WTC11 (cell line): ENCODE measurements at regions not wholly inside any gene's neighbourhood (a gene's known extent, or its start where the extent isn't known, plus 50 kb on each side); places are given as distances from the start of the nearest gene placed in this dataset.

Source experiments
- ATAC-seq: fragments of 200-7000 bp; cut with Tn5 transposase; 2 replicates; pipeline ENCODE4 v1.10.0; 2021; ENCODE audit warnings: mild to moderate bottlenecking, moderate library complexity
- CTCF ChIA-PET: fragments of 300-600 bp; sonication (Branson Sonifier 250); formaldehyde crosslinking; loops from one replicate; lab custom pipeline; 2021; ENCODE audit warnings: antibody characterized with exemption; lab: Charles Lee
- POLR2A ChIA-PET: fragments of 350-600 bp; sonication (Branson Sonifier 250); formaldehyde crosslinking; loops from one replicate; lab custom pipeline; 2021; ENCODE audit warnings: antibody characterized with exemption; lab: Charles Lee
- DNase-seq: peaks from one replicate; pipeline ENCODE4 v3.0.0; 2021; ENCODE audit warnings: low spot score
- H3K27ac Mint-ChIP-seq: 2 replicates; pipeline ENCODE4 v1.8.0; 2021; ENCODE audit warnings: mixed read lengths
- H3K27me3 Mint-ChIP-seq: 2 replicates; pipeline ENCODE4 v1.8.0; 2021; ENCODE audit warnings: low read depth, mild to moderate bottlenecking, moderate library complexity, mixed read lengths
- H3K36me3 Mint-ChIP-seq: 2 replicates; pipeline ENCODE4 v1.8.0; 2021; ENCODE audit warnings: mixed read lengths
- H3K4me1 Mint-ChIP-seq: 2 replicates; pipeline ENCODE4 v1.8.0; 2022; ENCODE audit warnings: mixed read lengths
- H3K4me3 Mint-ChIP-seq: 2 replicates; pipeline ENCODE4 v1.8.0; 2021; ENCODE audit warnings: mild to moderate bottlenecking, moderate library complexity, mixed read lengths
- H3K9me3 Mint-ChIP-seq: 2 replicates; pipeline ENCODE4 v1.8.0; 2021; ENCODE audit warnings: mixed read lengths
- CDX4 ChIP-seq: fragments of 250-450 bp; sonication (Bioruptor Pico); IDR thresholded peaks from 2 replicates; pipeline ENCODE4 v1.9.0; 2021; ENCODE audit warnings: moderate library complexity, mild to moderate bottlenecking, inconsistent platforms, borderline replicate concordance
- ETV6 ChIP-seq: sonication (generic); formaldehyde crosslinking; IDR thresholded peaks from 2 replicates; pipeline ENCODE4 v1.8.1; 2022; ENCODE audit warnings: mild to moderate bottlenecking, missing genetic modification reagents
- FOXJ3 ChIP-seq: sonication (generic); formaldehyde crosslinking; IDR thresholded peaks from 2 replicates; pipeline ENCODE4 v1.9.0; 2021; ENCODE audit warnings: missing genetic modification reagents, mild to moderate bottlenecking, borderline replicate concordance
- FOXP4 ChIP-seq: sonication (generic); formaldehyde crosslinking; IDR thresholded peaks from 2 replicates; pipeline ENCODE4 v1.8.0; 2022; ENCODE audit warnings: mild to moderate bottlenecking, missing genetic modification reagents
- GABPB1 ChIP-seq: sonication (generic); formaldehyde crosslinking; IDR thresholded peaks from 2 replicates; pipeline ENCODE4 v1.8.1; 2023; ENCODE audit warnings: mild to moderate bottlenecking, missing genetic modification reagents
- GRHL2 ChIP-seq: fragments of 250-450 bp; sonication (Bioruptor Pico); IDR thresholded peaks from 2 replicates; pipeline ENCODE4 v1.8.0; 2022; ENCODE audit warnings: mild to moderate bottlenecking, moderate library complexity; ENCODE audit not compliant: insufficient replicate concordance, severe bottlenecking
- HMGXB4 ChIP-seq: sonication (generic); formaldehyde crosslinking; IDR thresholded peaks from 2 replicates; pipeline ENCODE4 v1.8.1; 2023; ENCODE audit warnings: mild to moderate bottlenecking, moderate library complexity, missing genetic modification reagents
- IRF2 ChIP-seq: sonication (generic); formaldehyde crosslinking; IDR thresholded peaks from 2 replicates; pipeline ENCODE4 v1.8.0; 2022; ENCODE audit warnings: low read depth, missing genetic modification reagents, borderline replicate concordance
- MLX ChIP-seq: sonication (generic); formaldehyde crosslinking; IDR thresholded peaks from 2 replicates; pipeline ENCODE4 v1.8.1; 2023; ENCODE audit warnings: mild to moderate bottlenecking, missing genetic modification reagents, moderate library complexity
- NFE2L1 ChIP-seq: sonication (generic); formaldehyde crosslinking; IDR thresholded peaks from 2 replicates; pipeline ENCODE4 v1.8.1; 2023; ENCODE audit warnings: missing genetic modification reagents
- NFYB ChIP-seq: sonication (generic); formaldehyde crosslinking; conservative IDR thresholded peaks from 2 replicates; pipeline ENCODE4 v1.8.0; 2022; ENCODE audit warnings: low read depth, missing genetic modification reagents
- NR1H2 ChIP-seq: sonication (generic); formaldehyde crosslinking; IDR thresholded peaks from 2 replicates; pipeline ENCODE4 v1.9.0; 2021; ENCODE audit warnings: mild to moderate bottlenecking, moderate library complexity, missing genetic modification reagents
- PRDM15 ChIP-seq: sonication (generic); formaldehyde crosslinking; IDR thresholded peaks from 2 replicates; pipeline ENCODE4 v1.8.0; 2022; ENCODE audit warnings: missing genetic modification reagents
- USF2 ChIP-seq: sonication (generic); formaldehyde crosslinking; IDR thresholded peaks from 2 replicates; pipeline ENCODE4 v1.8.1; 2023; ENCODE audit warnings: mild to moderate bottlenecking, missing genetic modification reagents, moderate library complexity
- ZBTB21 ChIP-seq: sonication (generic); formaldehyde crosslinking; IDR thresholded peaks from 2 replicates; pipeline ENCODE4 v1.8.1; 2023; ENCODE audit warnings: mild to moderate bottlenecking, missing genetic modification reagents, borderline replicate concordance
- ZNF281 ChIP-seq: sonication (generic); formaldehyde crosslinking; IDR thresholded peaks from 2 replicates; pipeline ENCODE4 v1.8.0; 2023; ENCODE audit warnings: mild to moderate bottlenecking, missing genetic modification reagents
- TF ChIP-seq, protein P1 (sequence below): fragments of 200-600 bp; IDR thresholded peaks from 2 replicates; pipeline ENCODE4 v1.8.0; 2022; ENCODE audit warnings: antibody characterized with exemption
- TF ChIP-seq, protein P2 (sequence below): sonication (generic); formaldehyde crosslinking; IDR thresholded peaks from 2 replicates; pipeline ENCODE4 v1.8.1; 2023; ENCODE audit warnings: mild to moderate bottlenecking, missing genetic modification reagents, borderline replicate concordance

- TF ChIP-seq PRDM15 (CRISPR knock-in tag) (no peak), CDX4 (no peak), USF2 (no peak), ETV6 (CRISPR knock-in tag) (no peak), GRHL2 (CRISPR knock-in tag) (no peak), IRF2 (CRISPR knock-in tag) (no peak), MLX (CRISPR knock-in tag) (no peak), ZBTB21 (CRISPR knock-in tag) (no peak), FOXJ3 (CRISPR knock-in tag) (no peak), GABPB1 (CRISPR knock-in tag) (no peak)
- TF ChIP-seq, protein P1, sequence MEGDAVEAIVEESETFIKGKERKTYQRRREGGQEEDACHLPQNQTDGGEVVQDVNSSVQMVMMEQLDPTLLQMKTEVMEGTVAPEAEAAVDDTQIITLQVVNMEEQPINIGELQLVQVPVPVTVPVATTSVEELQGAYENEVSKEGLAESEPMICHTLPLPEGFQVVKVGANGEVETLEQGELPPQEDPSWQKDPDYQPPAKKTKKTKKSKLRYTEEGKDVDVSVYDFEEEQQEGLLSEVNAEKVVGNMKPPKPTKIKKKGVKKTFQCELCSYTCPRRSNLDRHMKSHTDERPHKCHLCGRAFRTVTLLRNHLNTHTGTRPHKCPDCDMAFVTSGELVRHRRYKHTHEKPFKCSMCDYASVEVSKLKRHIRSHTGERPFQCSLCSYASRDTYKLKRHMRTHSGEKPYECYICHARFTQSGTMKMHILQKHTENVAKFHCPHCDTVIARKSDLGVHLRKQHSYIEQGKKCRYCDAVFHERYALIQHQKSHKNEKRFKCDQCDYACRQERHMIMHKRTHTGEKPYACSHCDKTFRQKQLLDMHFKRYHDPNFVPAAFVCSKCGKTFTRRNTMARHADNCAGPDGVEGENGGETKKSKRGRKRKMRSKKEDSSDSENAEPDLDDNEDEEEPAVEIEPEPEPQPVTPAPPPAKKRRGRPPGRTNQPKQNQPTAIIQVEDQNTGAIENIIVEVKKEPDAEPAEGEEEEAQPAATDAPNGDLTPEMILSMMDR = no peak
Measured at GRCh38 chr1:221558396-221558795, 183.5 kb downstream of the DUSP10 start (continued).

- POLR2A ChIA-PET = no interaction called here
- Mint-ChIP-seq H3K27ac (no peak overlapping the region), H3K27me3 (no peaks in the 10 kb centered on the region), H3K9me3 (no peaks in the 10 kb centered on the region), H3K36me3 (no peaks in the 10 kb centered on the region), H3K4me1 (peaks cover under 1% of the 10 kb centered on the region), H3K4me3 (no peak overlapping the region)
- DNase-seq (no peak), ATAC-seq (no peak)
- CTCF ChIA-PET = interaction anchor here (1.0 kb wide), 1 partner anchor 16 kb away, joined by 3 read pairs; no protein-coding TSS in a partner anchor
- no peak for TF ChIP-seq NFYB (CRISPR knock-in tag)
- TF ChIP-seq, protein P2, sequence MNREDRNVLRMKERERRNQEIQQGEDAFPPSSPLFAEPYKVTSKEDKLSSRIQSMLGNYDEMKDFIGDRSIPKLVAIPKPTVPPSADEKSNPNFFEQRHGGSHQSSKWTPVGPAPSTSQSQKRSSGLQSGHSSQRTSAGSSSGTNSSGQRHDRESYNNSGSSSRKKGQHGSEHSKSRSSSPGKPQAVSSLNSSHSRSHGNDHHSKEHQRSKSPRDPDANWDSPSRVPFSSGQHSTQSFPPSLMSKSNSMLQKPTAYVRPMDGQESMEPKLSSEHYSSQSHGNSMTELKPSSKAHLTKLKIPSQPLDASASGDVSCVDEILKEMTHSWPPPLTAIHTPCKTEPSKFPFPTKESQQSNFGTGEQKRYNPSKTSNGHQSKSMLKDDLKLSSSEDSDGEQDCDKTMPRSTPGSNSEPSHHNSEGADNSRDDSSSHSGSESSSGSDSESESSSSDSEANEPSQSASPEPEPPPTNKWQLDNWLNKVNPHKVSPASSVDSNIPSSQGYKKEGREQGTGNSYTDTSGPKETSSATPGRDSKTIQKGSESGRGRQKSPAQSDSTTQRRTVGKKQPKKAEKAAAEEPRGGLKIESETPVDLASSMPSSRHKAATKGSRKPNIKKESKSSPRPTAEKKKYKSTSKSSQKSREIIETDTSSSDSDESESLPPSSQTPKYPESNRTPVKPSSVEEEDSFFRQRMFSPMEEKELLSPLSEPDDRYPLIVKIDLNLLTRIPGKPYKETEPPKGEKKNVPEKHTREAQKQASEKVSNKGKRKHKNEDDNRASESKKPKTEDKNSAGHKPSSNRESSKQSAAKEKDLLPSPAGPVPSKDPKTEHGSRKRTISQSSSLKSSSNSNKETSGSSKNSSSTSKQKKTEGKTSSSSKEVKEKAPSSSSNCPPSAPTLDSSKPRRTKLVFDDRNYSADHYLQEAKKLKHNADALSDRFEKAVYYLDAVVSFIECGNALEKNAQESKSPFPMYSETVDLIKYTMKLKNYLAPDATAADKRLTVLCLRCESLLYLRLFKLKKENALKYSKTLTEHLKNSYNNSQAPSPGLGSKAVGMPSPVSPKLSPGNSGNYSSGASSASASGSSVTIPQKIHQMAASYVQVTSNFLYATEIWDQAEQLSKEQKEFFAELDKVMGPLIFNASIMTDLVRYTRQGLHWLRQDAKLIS = no peak
- TF ChIP-seq FOXP4 (CRISPR knock-in tag) = no peak
- no peak for TF ChIP-seq NFE2L1
- TF ChIP-seq HMGXB4 = no peak
- TF ChIP-seq ZNF281 = no peak
- TF ChIP-seq NR1H2 = no peak
Measured at GRCh38 chr1:221559911-221560310, 182.0 kb downstream of the DUSP10 start.
